SK-N-MC (cell line): ENCODE measurements at regions not wholly inside any gene's neighbourhood (a gene's known extent, or its start where the extent isn't known, plus 50 kb on each side); places are given as distances from the start of the nearest gene placed in this dataset.

ENCODE experiments used
- EZH2 ChIP-seq: fragments of 200-600 bp; sonication (generic); IDR thresholded peaks from one replicate; pipeline ENCODE4 v1.6.1; 2017; ENCODE audit warnings: antibody characterized with exemption
- FOXP2 ChIP-seq: optimal IDR thresholded peaks from 2 replicates; pipeline ENCODE3; 2011; ENCODE audit warnings: mild to moderate bottlenecking, moderate library complexity; ENCODE audit not compliant: insufficient read depth; ENCODE audit errors: extremely low read length, control extremely low read depth
- POLR2AphosphoS5 ChIP-seq: IDR thresholded peaks from 2 replicates; pipeline ENCODE4 v1.6.1; 2012; ENCODE audit warnings: mild to moderate bottlenecking, low read depth, low read length, borderline replicate concordance

GRCh38 chr14:104274806-104275205, 136.4 kb downstream of the KIF26A start:
- no peak for TF ChIP-seq EZH2
- TF ChIP-seq POLR2AphosphoS5, result no peak
- no peak for TF ChIP-seq FOXP2
